Nephron (organoid): ENCODE measurements at regions not wholly inside any gene's neighbourhood (a gene's known extent, or its start where the extent isn't known, plus 50 kb on each side); places are given as distances from the start of the nearest gene placed in this dataset.
A peak's percentile ranks its signal among the peaks of the same experiment; 100 is the strongest.

Experiments
- H3K27ac Mint-ChIP-seq, 3 experiments: 2 replicates each; pipeline ENCODE4 v1.8.0; 2020; ENCODE audit warnings: mixed read lengths in 3 of 3, mild to moderate bottlenecking in 2 of 3, moderate library complexity in 1 of 3
- H3K27me3 Mint-ChIP-seq: 2 replicates; pipeline ENCODE4 v1.8.0; 2021; ENCODE audit warnings: low read depth, mild to moderate bottlenecking, moderate library complexity, mixed read lengths
- H3K36me3 Mint-ChIP-seq: 2 replicates; pipeline ENCODE4 v1.8.0; 2020; ENCODE audit warnings: low read depth, mixed read lengths
- H3K4me1 Mint-ChIP-seq: 2 replicates; pipeline ENCODE4 v1.8.0; 2020; ENCODE audit warnings: mixed read lengths
- H3K4me3 Mint-ChIP-seq, 3 experiments: 2 replicates each; pipeline ENCODE4 v1.8.0; 2020; ENCODE audit warnings: mild to moderate bottlenecking in 3 of 3, mixed read lengths in 3 of 3, moderate library complexity in 2 of 3
- H3K9me3 Mint-ChIP-seq: 2 replicates; pipeline ENCODE4 v1.8.0; 2020; ENCODE audit warnings: mixed read lengths
- CTCF ChIP-seq, 3 experiments: fragments of 200-600 bp; sonication (generic); IDR thresholded peaks; one replicate each; pipeline ENCODE4 v1.5.0; 2021; ENCODE audit warnings: antibody characterized with exemption in 3 of 3; ENCODE audit not compliant: unreplicated experiment in 3 of 3

DNA sequence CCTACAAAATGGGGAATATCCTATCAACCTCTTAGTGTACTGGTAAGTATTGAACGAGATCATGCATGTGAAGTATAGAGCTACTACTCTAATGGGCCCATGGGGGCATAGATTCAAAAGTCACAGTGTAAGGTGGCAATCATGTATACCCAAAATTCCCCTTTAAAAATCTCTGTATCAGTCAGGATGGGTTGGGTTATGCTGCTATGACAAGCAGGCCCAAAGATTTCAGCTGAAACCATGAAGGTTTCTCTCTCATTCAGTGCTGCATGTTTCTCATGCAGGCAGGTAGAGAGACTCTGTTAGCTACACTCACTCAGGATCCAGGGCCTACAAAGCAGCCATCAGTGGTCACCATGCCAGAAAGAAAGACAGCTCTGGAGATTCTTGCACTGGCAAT is 166.6 kb downstream of the MAFB start:
- TF ChIP-seq CTCF (IDR thresholded peaks at IDR 0.05; ENCODE audit: unreplicated experiment in 3 of 3): no peak
- Mint-ChIP-seq H3K4me1 (peaks cover 9% of the 10 kb centered on the region), H3K36me3 (no peaks in the 10 kb centered on the region), H3K4me3 (no peak overlapping the region), H3K27me3 (peaks cover 34% of the 10 kb centered on the region), H3K9me3 (no peaks in the 10 kb centered on the region), H3K27ac (no peak overlapping the region)

DNA sequence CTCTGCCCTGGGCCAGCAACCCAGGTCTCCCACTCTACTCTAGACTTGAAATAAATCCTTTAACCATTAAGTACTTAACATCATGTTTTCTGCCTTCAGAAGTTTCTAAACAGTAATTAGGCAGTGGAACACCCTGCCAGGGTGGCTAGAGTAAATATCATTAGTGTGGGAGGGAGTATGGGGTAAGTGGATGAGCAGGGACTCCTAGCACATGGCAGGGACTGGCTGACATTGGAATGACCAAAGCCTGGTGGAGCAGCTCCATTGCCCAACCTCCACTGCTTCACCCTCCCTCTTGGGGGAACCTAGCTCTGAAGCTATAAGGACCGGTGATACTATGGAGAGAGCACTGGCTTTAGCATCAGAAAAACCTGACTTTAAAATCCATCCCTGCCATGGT is 167.1 kb downstream of the MAFB start:
- H3K9me3 Mint-ChIP-seq: no peaks in the 10 kb centered on the region
- TF ChIP-seq CTCF (IDR thresholded peaks at IDR 0.05; ENCODE audit: unreplicated experiment in 3 of 3): no peak

GRCh38 chr20:40519918-40520317 is 169.1 kb downstream of the MAFB start:
- H3K4me1 Mint-ChIP-seq: peaks cover 2% of the 10 kb centered on the region
- no peaks in the 10 kb centered on the region for H3K36me3 Mint-ChIP-seq
- TF ChIP-seq CTCF (IDR thresholded peaks at IDR 0.05; ENCODE audit: unreplicated experiment in 3 of 3): no peak
- peaks cover 36% of the 10 kb centered on the region for H3K27me3 Mint-ChIP-seq
- H3K27ac Mint-ChIP-seq: peak overlapping the region in 1 of 3 experiments; percentile 11
- H3K9me3 Mint-ChIP-seq: no peaks in the 10 kb centered on the region
- no peak overlapping the region for H3K4me3 Mint-ChIP-seq

More for the DNA sequence above, 167.1 kb downstream of the MAFB start:
- no peaks in the 10 kb centered on the region for H3K36me3 Mint-ChIP-seq
- H3K4me3 Mint-ChIP-seq: no peak overlapping the region
- H3K4me1 Mint-ChIP-seq: peaks cover 9% of the 10 kb centered on the region
- peaks cover 39% of the 10 kb centered on the region for H3K27me3 Mint-ChIP-seq
- H3K27ac Mint-ChIP-seq: peak overlapping the region in 1 of 3 experiments; percentile 36

DNA sequence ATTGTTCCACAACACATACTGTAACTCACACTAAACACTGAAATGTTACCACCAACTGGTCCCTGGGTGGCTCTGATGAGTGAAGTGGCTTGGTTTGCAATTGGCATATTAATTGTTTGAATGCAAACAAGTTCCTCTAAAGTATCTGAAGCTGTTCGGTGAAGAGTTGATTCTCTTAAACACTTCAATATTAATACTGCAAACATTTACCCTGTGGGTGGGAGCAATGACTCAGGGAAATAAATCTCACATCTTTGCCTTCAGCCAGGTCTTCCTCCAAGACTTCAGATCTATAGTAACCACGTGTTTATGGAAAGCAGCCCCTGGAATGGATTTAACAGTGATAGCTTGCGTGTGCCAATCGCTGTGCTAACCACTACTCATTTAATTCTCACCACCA is 176.0 kb downstream of the MAFB start:
- Mint-ChIP-seq H3K27me3 (peaks cover 41% of the 10 kb centered on the region), H3K4me1 (peaks cover 4% of the 10 kb centered on the region), H3K4me3 (no peak overlapping the region), H3K36me3 (no peaks in the 10 kb centered on the region), H3K9me3 (no peaks in the 10 kb centered on the region), H3K27ac (no peak overlapping the region)
- no peak for TF ChIP-seq CTCF (IDR thresholded peaks at IDR 0.05; ENCODE audit: unreplicated experiment in 3 of 3)

- H3K27ac Mint-ChIP-seq: no peak overlapping the region
- no peaks in the 10 kb centered on the region for H3K9me3 Mint-ChIP-seq
- peaks cover 4% of the 10 kb centered on the region for H3K4me1 Mint-ChIP-seq
- no peaks in the 10 kb centered on the region for H3K36me3 Mint-ChIP-seq
- H3K27me3 Mint-ChIP-seq: peaks cover 43% of the 10 kb centered on the region
- H3K4me3 Mint-ChIP-seq: no peak overlapping the region
- TF ChIP-seq CTCF (IDR thresholded peaks at IDR 0.05; ENCODE audit: unreplicated experiment in 3 of 3): no peak
These were observed 176.4 kb downstream of the MAFB start for GRCh38 chr20:40512591-40512990.

DNA sequence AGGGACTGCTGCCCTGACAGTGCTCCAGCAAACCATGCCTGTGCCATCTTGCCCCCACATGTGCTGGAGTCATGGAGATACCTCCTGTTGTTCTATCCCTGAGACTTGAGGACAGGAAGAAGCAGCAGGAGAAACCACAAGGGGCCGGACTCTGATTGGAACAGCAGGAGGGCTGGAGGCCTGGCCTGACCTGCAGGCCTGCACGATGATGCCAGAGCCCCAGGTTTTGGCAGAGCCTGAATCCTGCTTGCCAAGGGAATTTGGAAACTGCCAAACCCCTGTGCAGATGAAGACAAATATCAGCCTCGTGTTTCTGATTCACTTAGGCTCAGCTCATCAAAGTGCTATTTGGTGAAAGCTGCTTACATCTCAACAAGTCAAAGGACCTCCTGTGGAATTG is 177.6 kb downstream of the MAFB start:
- Mint-ChIP-seq H3K4me1 (peaks cover 4% of the 10 kb centered on the region), H3K4me3 (no peak overlapping the region), H3K27ac (no peak overlapping the region), H3K9me3 (no peaks in the 10 kb centered on the region), H3K27me3 (peaks cover 32% of the 10 kb centered on the region), H3K36me3 (no peaks in the 10 kb centered on the region)
- TF ChIP-seq CTCF (IDR thresholded peaks at IDR 0.05; ENCODE audit: unreplicated experiment in 3 of 3): no peak
